Colonic mucosa (tissue), 4 donors: ENCODE measurements at regions not wholly inside any gene's neighbourhood (a gene's known extent, or its start where the extent isn't known, plus 50 kb on each side); places are given as distances from the start of the nearest gene placed in this dataset.

Source experiments
- DNase-seq: peaks from one replicate; pipeline ENCODE4 v3.0.0-alpha.2; 2020
- H3K27ac ChIP-seq: fragments of 200-600 bp; one replicate; pipeline ENCODE4 v1.8.0; 2021
- H3K27me3 ChIP-seq: fragments of 200-600 bp; one replicate; pipeline ENCODE4 v1.8.0; 2021
- H3K36me3 ChIP-seq: fragments of 200-600 bp; one replicate; pipeline ENCODE4 v1.8.0; 2021
- H3K4me1 ChIP-seq: fragments of 200-600 bp; one replicate; pipeline ENCODE4 v1.8.0; 2021; ENCODE audit warnings: mild to moderate bottlenecking
- H3K4me3 ChIP-seq: fragments of 200-600 bp; one replicate; pipeline ENCODE4 v1.8.0; 2021
- H3K9ac ChIP-seq, 2 donors: one replicate each; pipeline ENCODE4 v1.7.0; 2013; ENCODE audit warnings: control low read depth in 2 of 2, low read depth in 2 of 2, low read length in 2 of 2
- H3K9me3 ChIP-seq: fragments of 200-600 bp; one replicate; pipeline ENCODE4 v1.8.0; 2021
- intact Hi-C: fragments of 100-400 bp; cut with DNase I; formaldehyde crosslinking; loops from one replicate; pipeline ENCODE4 v1.14.1; 2022
- TF ChIP-seq, protein P1 (sequence below): fragments of 200-600 bp; IDR thresholded peaks from one replicate; pipeline ENCODE4 v1.8.0; 2022; ENCODE audit warnings: antibody characterized with exemption, mild to moderate bottlenecking
- donor health status: healthy.
- donor health status: DM: no; HTN: no; CAD: no.
- donor health status: DM: no; HTN: no; CAD: no.

DNA sequence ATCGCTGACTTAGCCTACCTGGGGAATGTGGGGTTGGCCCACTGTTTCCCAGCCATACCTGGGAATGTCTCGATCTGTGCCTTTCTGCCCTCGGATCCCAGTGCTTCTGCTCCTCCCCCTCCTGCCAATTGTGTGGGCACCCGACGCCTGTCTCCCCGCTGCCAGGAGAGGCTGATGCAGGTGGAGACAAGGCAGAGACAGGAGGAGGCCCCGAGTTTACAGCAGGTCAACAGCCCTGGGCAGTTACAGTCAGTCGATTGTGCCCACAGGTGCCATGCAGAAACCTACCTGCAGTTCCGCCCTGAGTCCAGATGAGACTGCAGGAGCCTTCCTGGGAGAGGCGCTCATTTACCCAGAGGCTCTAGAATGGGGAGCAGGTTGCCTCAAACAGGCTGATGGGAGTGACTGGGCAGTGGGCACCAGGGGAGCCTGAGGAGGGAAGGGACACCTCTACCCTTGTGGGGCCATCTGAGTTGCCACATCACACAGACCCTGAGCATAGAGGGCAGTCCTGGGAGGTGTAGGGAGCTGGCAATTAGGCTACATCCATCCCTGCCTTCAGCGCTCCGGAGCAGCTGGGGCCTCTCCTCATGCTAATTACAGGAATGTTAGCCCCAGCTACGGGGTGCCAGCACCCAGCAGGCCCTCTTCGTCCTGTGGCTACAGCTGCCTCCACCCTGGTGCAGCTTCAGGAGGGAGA lies 300.1 kb downstream of the NDUFA10 start:
- TF ChIP-seq, protein P1, sequence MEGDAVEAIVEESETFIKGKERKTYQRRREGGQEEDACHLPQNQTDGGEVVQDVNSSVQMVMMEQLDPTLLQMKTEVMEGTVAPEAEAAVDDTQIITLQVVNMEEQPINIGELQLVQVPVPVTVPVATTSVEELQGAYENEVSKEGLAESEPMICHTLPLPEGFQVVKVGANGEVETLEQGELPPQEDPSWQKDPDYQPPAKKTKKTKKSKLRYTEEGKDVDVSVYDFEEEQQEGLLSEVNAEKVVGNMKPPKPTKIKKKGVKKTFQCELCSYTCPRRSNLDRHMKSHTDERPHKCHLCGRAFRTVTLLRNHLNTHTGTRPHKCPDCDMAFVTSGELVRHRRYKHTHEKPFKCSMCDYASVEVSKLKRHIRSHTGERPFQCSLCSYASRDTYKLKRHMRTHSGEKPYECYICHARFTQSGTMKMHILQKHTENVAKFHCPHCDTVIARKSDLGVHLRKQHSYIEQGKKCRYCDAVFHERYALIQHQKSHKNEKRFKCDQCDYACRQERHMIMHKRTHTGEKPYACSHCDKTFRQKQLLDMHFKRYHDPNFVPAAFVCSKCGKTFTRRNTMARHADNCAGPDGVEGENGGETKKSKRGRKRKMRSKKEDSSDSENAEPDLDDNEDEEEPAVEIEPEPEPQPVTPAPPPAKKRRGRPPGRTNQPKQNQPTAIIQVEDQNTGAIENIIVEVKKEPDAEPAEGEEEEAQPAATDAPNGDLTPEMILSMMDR = no peak
- intact Hi-C loops = no loop called here
- Histone ChIP-seq H3K4me3 (no peak overlapping the region), H3K36me3 (no peaks in the 10 kb centered on the region), H3K9ac (no peak overlapping the region), H3K27ac (no peak overlapping the region), H3K9me3 (no peaks in the 10 kb centered on the region), H3K27me3 (no peaks in the 10 kb centered on the region), H3K4me1 (no peaks in the 10 kb centered on the region)
- no peak for DNase-seq

DNA sequence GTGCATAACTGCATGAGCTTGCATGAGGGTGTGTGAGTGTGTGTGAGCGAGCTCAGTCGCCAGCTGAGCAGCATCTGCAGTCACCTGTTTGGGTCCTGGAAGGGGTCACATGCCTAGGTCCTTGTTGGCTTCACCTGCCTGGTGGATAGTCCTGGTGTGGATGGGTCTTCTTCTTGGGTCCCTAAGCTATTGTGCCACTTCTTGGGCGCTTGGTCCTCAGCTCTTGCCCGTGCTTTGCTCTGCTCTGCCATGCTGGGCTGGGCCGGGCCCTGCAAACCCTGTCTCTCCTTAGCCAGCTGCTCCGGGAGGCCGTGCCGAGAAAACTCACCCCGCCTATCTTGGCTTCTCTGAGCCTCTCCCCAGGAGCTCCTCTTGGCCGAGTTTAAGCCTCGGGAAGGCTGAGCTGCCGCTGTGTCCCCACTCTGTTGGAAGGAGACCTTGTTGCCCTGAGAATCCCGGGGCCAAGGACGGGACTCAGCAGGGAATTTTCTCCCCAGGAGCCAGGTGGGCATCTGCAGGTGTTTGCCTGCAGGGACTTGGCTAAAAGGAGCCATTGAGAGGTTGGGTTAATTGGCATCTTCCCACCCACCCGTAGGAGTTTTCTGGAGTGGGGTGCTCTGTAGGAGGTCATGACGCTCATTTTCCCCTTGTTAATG lies 300.8 kb downstream of the NDUFA10 start:
- H3K27ac ChIP-seq = no peak overlapping the region
- DNase-seq = no peak

DNA sequence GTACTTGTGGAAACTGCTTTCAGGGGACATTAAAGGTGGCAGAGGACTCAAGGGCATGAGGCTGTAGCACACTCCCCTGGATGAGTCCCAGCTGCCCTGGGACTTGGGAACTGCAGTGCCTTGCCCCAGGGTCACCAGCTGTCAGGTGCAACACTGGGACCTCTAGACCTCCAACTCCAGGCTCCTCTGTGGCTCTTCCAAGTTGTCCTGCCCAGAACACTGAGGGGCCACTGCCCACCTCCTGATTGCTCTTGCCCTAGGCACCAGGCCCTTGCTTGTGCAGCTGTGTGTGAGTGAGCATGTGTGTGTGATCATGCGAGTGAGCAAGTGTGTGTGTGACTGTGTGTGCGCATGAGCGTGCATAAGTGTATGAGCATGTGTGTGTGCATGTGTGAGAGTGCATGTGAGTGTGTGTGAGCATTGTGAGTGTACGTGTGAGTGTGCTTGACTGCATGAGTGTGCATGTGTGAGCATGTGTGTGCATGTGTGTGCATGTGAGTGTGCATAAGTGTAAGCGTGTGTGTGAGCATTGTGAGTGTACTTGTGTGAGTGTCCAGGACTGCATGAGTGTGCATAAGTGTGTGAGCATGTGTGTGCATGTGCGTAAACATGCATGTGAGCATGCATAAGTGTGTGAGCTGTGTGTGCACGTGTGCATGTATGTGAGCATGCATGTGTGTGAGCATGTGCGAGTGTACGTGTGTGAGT lies 301.5 kb downstream of the NDUFA10 start:
- Histone ChIP-seq H3K36me3 (no peaks in the 10 kb centered on the region), H3K9ac (no peak overlapping the region), H3K27ac (no peak overlapping the region), H3K27me3 (no peaks in the 10 kb centered on the region), H3K9me3 (no peaks in the 10 kb centered on the region), H3K4me1 (no peaks in the 10 kb centered on the region), H3K4me3 (no peak overlapping the region)
- DNase-seq = no peak
- TF ChIP-seq, protein P1 = no peak
- intact Hi-C loops = no loop called here

More for the DNA sequence above, 300.8 kb downstream of the NDUFA10 start:
- TF ChIP-seq, protein P1 = no peak
- no peak overlapping the region for H3K9ac ChIP-seq
- H3K4me1 ChIP-seq = no peaks in the 10 kb centered on the region
- H3K27me3 ChIP-seq = no peaks in the 10 kb centered on the region
- H3K4me3 ChIP-seq = no peak overlapping the region
- no peaks in the 10 kb centered on the region for H3K9me3 ChIP-seq
- H3K36me3 ChIP-seq = no peaks in the 10 kb centered on the region
- intact Hi-C loops = no loop called here

DNA sequence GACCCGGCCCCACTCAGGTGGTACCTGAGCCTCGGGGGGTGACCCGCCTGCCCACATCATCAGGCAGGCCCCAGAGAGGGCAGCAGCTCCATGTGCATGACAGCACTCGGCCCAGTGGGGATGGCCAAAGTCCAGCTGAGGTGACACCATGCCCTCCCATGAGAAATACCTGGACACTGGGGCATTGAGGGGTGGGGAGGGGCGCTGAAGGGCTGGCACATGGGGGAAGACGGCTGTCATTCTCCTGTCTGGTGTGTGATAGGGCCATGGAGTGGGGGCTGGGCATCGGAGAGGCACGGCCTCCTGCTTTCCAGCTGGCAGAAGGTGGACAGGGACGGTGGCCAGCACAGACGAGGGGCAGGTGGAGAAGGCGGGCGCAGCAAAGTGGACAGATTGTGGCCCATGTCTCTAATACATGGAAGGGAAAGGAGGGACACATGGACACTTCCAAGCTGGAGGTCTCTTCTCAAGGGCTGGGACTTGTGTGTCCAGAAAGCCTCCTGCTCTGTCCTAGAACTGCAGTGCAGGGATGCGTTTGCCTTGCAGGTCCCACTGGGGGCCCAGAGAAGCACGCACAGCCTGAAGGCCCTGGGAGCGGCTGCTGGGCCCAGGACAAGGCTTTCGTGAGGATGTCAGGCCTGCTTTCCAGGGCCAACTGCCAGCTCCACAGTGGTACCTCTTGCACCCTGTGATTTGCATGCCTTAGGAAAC lies 302.2 kb downstream of the NDUFA10 start:
- H3K4me3 ChIP-seq = no peak overlapping the region
- TF ChIP-seq, protein P1 = no peak
- no peaks in the 10 kb centered on the region for H3K36me3 ChIP-seq
- H3K9me3 ChIP-seq = no peaks in the 10 kb centered on the region
- H3K27me3 ChIP-seq = no peaks in the 10 kb centered on the region
- no peak overlapping the region for H3K27ac ChIP-seq
- no peak for DNase-seq
- no peaks in the 10 kb centered on the region for H3K4me1 ChIP-seq
- intact Hi-C loops = no loop called here
- H3K9ac ChIP-seq = no peak overlapping the region

DNA sequence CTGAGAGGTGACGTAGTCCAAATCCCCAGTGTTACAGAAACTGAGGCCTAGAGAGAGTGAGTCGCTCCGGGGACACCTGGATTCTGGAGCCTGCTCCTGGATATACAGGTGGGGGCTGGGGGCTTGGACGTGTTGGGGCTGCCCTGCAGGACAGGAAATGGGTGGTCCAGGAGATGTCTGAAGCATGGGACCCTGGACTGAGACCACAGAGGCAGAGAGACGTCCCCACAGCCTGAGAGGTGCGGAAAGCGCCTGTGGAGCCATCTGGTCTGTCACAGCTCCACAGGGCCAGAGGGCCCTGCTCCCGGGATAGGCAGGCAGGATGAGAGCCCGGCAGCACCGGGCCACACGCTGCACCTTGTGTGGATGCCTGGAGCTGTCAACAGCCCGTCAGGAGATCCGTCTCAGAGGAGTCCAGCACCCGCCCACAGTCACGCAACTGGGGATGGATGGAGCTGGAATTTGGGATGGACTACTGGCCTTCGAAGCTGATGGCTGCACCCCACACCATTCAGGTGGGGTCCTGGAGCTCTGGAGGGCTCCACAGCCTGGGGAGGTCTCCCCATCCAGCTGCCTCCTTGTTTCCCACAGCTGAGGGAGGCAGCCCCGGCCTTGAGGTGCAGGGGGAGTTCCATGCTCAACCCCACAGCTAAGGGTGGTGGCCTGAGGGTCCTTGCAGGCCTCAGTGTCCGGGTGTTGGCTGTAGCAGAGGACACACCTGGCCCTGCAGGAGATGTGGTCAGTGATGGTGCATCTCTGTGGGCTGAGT lies 303.0 kb downstream of the NDUFA10 start:
- no peaks in the 10 kb centered on the region for H3K36me3 ChIP-seq
- no peak overlapping the region for H3K4me3 ChIP-seq
- intact Hi-C loops = no loop called here
- no peak overlapping the region for H3K9ac ChIP-seq
- no peak overlapping the region for H3K27ac ChIP-seq
- no peak for DNase-seq
- no peaks in the 10 kb centered on the region for H3K9me3 ChIP-seq
- TF ChIP-seq, protein P1 = no peak
- no peaks in the 10 kb centered on the region for H3K4me1 ChIP-seq
- H3K27me3 ChIP-seq = no peaks in the 10 kb centered on the region
